SK-N-MC (cell line): ENCODE measurements at regions not wholly inside any gene's neighbourhood (a gene's known extent, or its start where the extent isn't known, plus 50 kb on each side); places are given as distances from the start of the nearest gene placed in this dataset.

ENCODE experiments used
- EZH2 ChIP-seq: fragments of 200-600 bp; sonication (generic); IDR thresholded peaks from one replicate; pipeline ENCODE4 v1.6.1; 2017; ENCODE audit warnings: antibody characterized with exemption
- POLR2AphosphoS5 ChIP-seq: IDR thresholded peaks from 2 replicates; pipeline ENCODE4 v1.6.1; 2012; ENCODE audit warnings: mild to moderate bottlenecking, low read depth, low read length, borderline replicate concordance

GRCh38 chrX:68945081-68945602 lies 116.3 kb downstream of the EFNB1 start:
- no peak for TF ChIP-seq POLR2AphosphoS5
- TF ChIP-seq EZH2: no peak
